Testis (tissue), 2 donors: ENCODE measurements at regions not wholly inside any gene's neighbourhood (a gene's known extent, or its start where the extent isn't known, plus 50 kb on each side); places are given as distances from the start of the nearest gene placed in this dataset.

Experiments used
- CTCF ChIP-seq, 3 experiments: fragments of 450-650 bp in 2 of 3; fragments of 200-600 bp in 1 of 3; sonication (generic) in 1 of 3; IDR thresholded peaks; one replicate each; pipeline ENCODE4 v1.5.1; 2016 to 2019; ENCODE audit warnings: antibody characterized with exemption in 3 of 3, mild to moderate bottlenecking in 2 of 3, moderate library complexity in 1 of 3
- POLR2A ChIP-seq: fragments of 450-650 bp; IDR thresholded peaks from one replicate; pipeline ENCODE4 v1.6.1; 2017; ENCODE audit warnings: antibody characterized with exemption, mild to moderate bottlenecking, moderate library complexity

GRCh38 chr3:44171891-44172290 lies 69.8 kb upstream of the TOPAZ1 start:
- no peak for TF ChIP-seq CTCF (IDR thresholded peaks at IDR 0.05)
- no peak for TF ChIP-seq POLR2A
